RWPE2 (cell line): ENCODE measurements at regions not wholly inside any gene's neighbourhood (a gene's known extent, or its start where the extent isn't known, plus 50 kb on each side); places are given as distances from the start of the nearest gene placed in this dataset.

Source experiments
- ATAC-seq: fragments of 200-7000 bp; cut with Tn5 transposase; 3 replicates; pipeline ENCODE4 v1.9.1; 2021; ENCODE audit warnings: low read depth
- DNase-seq: peaks from one replicate; pipeline ENCODE4 v3.0.0-alpha.2; 2020; ENCODE audit warnings: low spot score
- H3K27ac ChIP-seq: fragments of 450-650 bp; 2 replicates; pipeline ENCODE4 v1.5.1; 2017; ENCODE audit warnings: mild to moderate bottlenecking; ENCODE audit not compliant: poor library complexity, severe bottlenecking
- H3K27me3 ChIP-seq: fragments of 250-450 bp; sonication (Bioruptor Pico); 2 replicates; pipeline ENCODE4 v1.5.1; 2021; ENCODE audit warnings: mild to moderate bottlenecking, moderate library complexity; ENCODE audit not compliant: insufficient read depth, poor library complexity, severe bottlenecking
- H3K36me3 ChIP-seq: fragments of 250-450 bp; sonication (Bioruptor Pico); 2 replicates; pipeline ENCODE4 v1.5.1; 2020; ENCODE audit warnings: low read depth, mild to moderate bottlenecking, moderate library complexity
- H3K4me1 ChIP-seq: fragments of 250-450 bp; sonication (Bioruptor Pico); 2 replicates; pipeline ENCODE4 v1.5.1; 2021; ENCODE audit warnings: mild to moderate bottlenecking, moderate library complexity; ENCODE audit not compliant: insufficient read depth, poor library complexity, severe bottlenecking
- H3K4me3 ChIP-seq: fragments of 250-450 bp; sonication (Bioruptor Pico); 2 replicates; pipeline ENCODE4 v1.5.1; 2021; ENCODE audit warnings: mild to moderate bottlenecking, moderate library complexity; ENCODE audit not compliant: severe bottlenecking
- H3K9me3 ChIP-seq: fragments of 250-450 bp; sonication (Bioruptor Pico); 2 replicates; pipeline ENCODE4 v1.5.1; 2021; ENCODE audit warnings: mild to moderate bottlenecking, moderate library complexity; ENCODE audit not compliant: severe bottlenecking
- TF ChIP-seq, protein P1 (sequence below): fragments of 450-650 bp; IDR thresholded peaks from one replicate; pipeline ENCODE4 v1.5.1; 2017; ENCODE audit warnings: mild to moderate bottlenecking, moderate library complexity; ENCODE audit not compliant: poor library complexity, severe bottlenecking

DNA sequence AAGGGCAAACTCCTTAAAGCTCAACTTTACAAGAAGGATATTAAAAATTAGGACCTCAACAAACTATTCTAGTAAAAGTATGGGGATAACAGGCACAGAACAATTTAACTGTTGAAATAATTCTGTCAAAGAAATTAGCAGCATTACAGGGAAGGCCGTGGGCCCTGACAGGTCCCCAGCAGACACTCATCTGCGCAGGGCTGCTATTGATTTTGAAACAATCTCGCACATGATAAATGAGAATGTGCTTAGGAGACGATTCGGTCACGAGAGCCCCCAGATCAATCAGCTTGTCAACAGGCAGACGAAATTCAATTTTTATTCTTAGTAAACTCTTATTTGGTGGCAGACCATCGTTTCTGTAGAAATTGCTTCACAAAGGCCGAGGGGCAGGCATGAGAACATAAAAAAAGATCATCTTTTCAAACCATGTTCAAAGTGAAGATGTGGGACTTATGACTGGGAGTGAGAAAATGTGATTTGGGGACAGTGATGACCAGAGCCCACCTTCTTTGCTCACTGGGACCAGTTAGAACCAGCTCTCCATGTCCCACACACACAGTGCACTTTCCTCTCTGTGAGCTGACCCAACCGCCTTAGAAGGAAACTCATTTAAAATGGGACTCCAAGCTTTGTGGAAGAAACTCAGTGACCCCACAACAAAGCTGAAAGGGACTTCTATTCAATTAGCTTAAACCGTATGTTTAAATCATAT is 654.5 kb downstream of the TOX3 start:
- TF ChIP-seq, protein P1, sequence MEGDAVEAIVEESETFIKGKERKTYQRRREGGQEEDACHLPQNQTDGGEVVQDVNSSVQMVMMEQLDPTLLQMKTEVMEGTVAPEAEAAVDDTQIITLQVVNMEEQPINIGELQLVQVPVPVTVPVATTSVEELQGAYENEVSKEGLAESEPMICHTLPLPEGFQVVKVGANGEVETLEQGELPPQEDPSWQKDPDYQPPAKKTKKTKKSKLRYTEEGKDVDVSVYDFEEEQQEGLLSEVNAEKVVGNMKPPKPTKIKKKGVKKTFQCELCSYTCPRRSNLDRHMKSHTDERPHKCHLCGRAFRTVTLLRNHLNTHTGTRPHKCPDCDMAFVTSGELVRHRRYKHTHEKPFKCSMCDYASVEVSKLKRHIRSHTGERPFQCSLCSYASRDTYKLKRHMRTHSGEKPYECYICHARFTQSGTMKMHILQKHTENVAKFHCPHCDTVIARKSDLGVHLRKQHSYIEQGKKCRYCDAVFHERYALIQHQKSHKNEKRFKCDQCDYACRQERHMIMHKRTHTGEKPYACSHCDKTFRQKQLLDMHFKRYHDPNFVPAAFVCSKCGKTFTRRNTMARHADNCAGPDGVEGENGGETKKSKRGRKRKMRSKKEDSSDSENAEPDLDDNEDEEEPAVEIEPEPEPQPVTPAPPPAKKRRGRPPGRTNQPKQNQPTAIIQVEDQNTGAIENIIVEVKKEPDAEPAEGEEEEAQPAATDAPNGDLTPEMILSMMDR, result no peak
- H3K4me1 ChIP-seq, result peaks cover 8% of the 10 kb centered on the region
- ATAC-seq (no peak), DNase-seq (no peak)
- no peaks in the 10 kb centered on the region for H3K9me3 ChIP-seq
- H3K4me3 ChIP-seq, result no peak overlapping the region
- no peaks in the 10 kb centered on the region for H3K36me3 ChIP-seq
- H3K27ac ChIP-seq, result no peak overlapping the region
- H3K27me3 ChIP-seq, result no peaks in the 10 kb centered on the region

DNA sequence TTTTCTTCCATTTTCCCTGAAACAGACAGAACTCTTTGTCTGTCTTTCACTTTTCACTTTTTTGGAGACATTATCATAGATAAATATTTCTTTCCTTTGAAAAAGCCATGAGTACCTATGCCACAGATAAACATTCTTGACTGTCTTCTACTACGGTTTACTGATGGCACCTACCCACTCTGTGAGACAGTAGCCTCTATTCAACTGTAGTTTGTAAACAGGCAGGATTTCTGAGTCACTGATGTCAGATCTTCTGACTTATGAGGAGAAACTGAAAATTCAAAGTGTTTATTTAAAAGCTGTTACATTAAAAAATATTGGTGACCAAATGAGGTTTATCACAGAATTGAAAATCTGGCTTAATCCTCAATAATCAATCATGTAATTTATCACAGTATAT is 658.4 kb downstream of the TOX3 start:
- Histone ChIP-seq H3K4me1 (peaks cover 8% of the 10 kb centered on the region), H3K27me3 (no peaks in the 10 kb centered on the region), H3K36me3 (no peaks in the 10 kb centered on the region), H3K27ac (no peak overlapping the region), H3K9me3 (no peaks in the 10 kb centered on the region), H3K4me3 (no peak overlapping the region)
- DNase-seq, result no peak
- TF ChIP-seq, protein P1, result no peak
- ATAC-seq, result no peak

DNA sequence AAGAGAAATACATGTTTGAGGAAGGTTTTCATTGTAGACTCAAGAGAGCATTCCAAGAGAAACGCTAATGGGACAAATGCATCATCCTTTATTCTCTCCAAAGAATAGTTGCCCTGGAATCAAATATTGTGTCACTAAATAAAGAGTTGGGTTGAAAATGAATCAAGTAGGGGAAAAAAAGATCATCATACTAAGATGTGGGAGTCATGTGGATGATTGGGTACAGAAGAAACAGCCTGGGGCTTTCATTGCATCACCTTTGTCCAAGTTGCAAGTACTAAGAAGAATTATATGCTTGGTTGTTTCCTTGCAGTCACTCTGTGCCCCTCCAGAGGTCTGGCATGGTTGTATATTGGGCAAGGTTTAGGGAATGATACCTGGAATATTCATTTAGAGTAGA is 658.9 kb downstream of the TOX3 start:
- Histone ChIP-seq H3K4me3 (no peak overlapping the region), H3K27me3 (no peaks in the 10 kb centered on the region), H3K4me1 (peaks cover 8% of the 10 kb centered on the region), H3K27ac (no peak overlapping the region), H3K36me3 (no peaks in the 10 kb centered on the region), H3K9me3 (no peaks in the 10 kb centered on the region)
- peak; percentile 75 for ATAC-seq
- TF ChIP-seq, protein P1, result no peak
- DNase-seq, result no peak

DNA sequence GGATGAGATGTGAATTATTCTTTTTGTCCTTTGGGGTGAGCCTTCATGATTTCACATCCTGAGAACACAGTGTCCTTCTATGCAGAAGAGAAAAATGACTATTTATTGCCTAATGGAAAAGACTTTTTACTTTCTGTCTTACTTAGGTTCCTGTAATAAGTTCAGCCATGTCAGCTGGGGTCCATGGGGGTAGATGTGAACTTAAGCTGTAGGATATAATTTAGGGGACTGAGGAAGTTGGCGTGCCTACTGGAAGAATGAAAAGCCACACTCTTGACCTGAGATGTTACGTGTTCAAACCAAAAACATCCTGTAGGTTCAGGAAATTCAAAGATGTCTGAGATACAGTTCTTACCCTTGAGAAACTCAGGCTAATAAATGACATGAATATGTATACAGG is 660.5 kb downstream of the TOX3 start:
- Histone ChIP-seq H3K27ac (no peak overlapping the region), H3K27me3 (no peaks in the 10 kb centered on the region), H3K4me3 (no peak overlapping the region), H3K36me3 (no peaks in the 10 kb centered on the region), H3K9me3 (no peaks in the 10 kb centered on the region), H3K4me1 (peaks cover 9% of the 10 kb centered on the region)
- DNase-seq (no peak), ATAC-seq (no peak)
- TF ChIP-seq, protein P1, result no peak

DNA sequence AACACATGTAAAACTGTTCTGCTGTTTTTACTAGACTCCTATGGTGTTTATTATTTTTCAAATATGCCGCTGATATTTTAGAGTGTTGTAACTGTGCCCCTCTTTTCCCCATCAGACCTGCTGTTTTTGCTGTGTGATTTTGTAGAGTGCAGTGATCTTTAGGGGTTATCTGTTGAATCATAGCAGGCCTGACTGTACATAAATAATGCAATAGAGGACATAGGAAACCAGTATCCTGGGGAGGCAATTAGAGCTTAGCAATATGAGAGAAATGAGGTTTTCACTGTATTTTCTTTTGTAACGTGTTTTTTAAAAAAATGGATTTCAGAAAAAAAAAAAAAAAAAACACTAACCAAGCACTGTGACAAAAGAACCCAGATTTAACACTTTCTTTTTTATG is 662.2 kb downstream of the TOX3 start:
- H3K27ac ChIP-seq, result no peak overlapping the region
- DNase-seq (no peak), ATAC-seq (no peak)
- TF ChIP-seq, protein P1, result no peak
- H3K36me3 ChIP-seq, result no peaks in the 10 kb centered on the region
- no peaks in the 10 kb centered on the region for H3K9me3 ChIP-seq
- H3K4me3 ChIP-seq, result no peak overlapping the region
- no peaks in the 10 kb centered on the region for H3K27me3 ChIP-seq
- peaks cover 25% of the 10 kb centered on the region for H3K4me1 ChIP-seq
